ENCODE measurements at regions not wholly inside any gene's neighbourhood (a gene's known extent, or its start where the extent isn't known, plus 50 kb on each side); places are given as distances from the start of the nearest gene placed in this dataset.

- Histone ChIP-seq H3K4me3 (no peak overlapping the region), H3K27me3 (no peaks in the 10 kb centered on the region), H3K9me3 (no peaks in the 10 kb centered on the region), H3K4me1 (no peaks in the 10 kb centered on the region), H3K27ac (replicated peaks in 1 of 4) (no peak overlapping the region), H3K36me3 (no peaks in the 10 kb centered on the region)
- TF ChIP-seq EP300 (IDR thresholded peaks at IDR 0.05): no peak
- no peak for TF ChIP-seq CTCF (IDR thresholded peaks at IDR 0.05)
- no peak for TF ChIP-seq POLR2A (IDR thresholded peaks at IDR 0.05; ENCODE audit: low read depth)
- TF ChIP-seq POLR2AphosphoS5 (IDR thresholded peaks at IDR 0.05): no peak
- DNase-seq (ENCODE audit: extremely low spot score): no peak
- intact Hi-C loops (cut with DNase I): no loop called here
- 89% methylated on average over 1 of the region's 1 CpG for WGBS
Observed at GRCh38 chr5:13625616-13626198, 318.8 kb downstream of the DNAH5 start.

- TF ChIP-seq EP300 (IDR thresholded peaks at IDR 0.05) (no peak), CTCF (IDR thresholded peaks at IDR 0.05) (no peak), POLR2A (IDR thresholded peaks at IDR 0.05; ENCODE audit: low read depth) (no peak), POLR2AphosphoS5 (IDR thresholded peaks at IDR 0.05) (no peak)
- Histone ChIP-seq H3K27me3 (no peaks in the 10 kb centered on the region), H3K4me1 (no peaks in the 10 kb centered on the region), H3K36me3 (no peaks in the 10 kb centered on the region), H3K9me3 (no peaks in the 10 kb centered on the region), H3K27ac (replicated peaks in 1 of 4) (no peak overlapping the region), H3K4me3 (no peak overlapping the region)
- no peak for DNase-seq (ENCODE audit: extremely low spot score)
- WGBS: 70% methylated on average over 6 of the region's 6 CpGs
- intact Hi-C loops (cut with DNase I): no loop called here
Observed at GRCh38 chr5:13624283-13625074, 320.0 kb downstream of the DNAH5 start.

DNA sequence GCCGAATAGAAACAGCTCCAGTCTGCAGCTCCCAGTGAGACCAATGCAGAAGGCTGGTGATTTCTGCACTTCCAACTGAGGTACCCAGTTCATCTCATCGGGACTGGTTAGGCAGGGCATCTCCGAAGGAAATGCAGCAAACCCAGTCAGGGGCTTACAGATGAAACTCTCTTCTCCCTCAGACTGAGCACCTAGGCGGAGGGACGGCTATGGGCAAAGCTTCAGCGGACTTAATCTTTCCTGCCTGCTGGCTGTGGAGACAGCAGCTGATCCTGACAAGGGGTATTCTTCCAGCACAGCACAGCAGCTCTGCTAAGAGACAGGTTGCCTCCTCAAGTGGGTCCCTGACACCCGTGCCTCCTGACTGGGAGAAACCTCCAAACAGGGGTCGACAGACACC, 330.9 kb downstream of the DNAH5 start:
- DNase-seq (ENCODE audit: extremely low spot score): peak; percentile 89
- Histone ChIP-seq H3K9me3 (peaks cover 0 to 9% (median 5%) of the 10 kb centered on the region in 4 donors), H3K36me3 (no peaks in the 10 kb centered on the region), H3K4me1 (no peaks in the 10 kb centered on the region), H3K27me3 (no peaks in the 10 kb centered on the region), H3K4me3 (no peak overlapping the region), H3K27ac (replicated peaks in 1 of 4) (no peak overlapping the region)
- intact Hi-C loops (cut with DNase I): no loop called here
- no peak for TF ChIP-seq CTCF (IDR thresholded peaks at IDR 0.05)
- TF ChIP-seq EP300 (IDR thresholded peaks at IDR 0.05): no peak
- WGBS: 81% methylated on average over 6 of the region's 8 CpGs

DNA sequence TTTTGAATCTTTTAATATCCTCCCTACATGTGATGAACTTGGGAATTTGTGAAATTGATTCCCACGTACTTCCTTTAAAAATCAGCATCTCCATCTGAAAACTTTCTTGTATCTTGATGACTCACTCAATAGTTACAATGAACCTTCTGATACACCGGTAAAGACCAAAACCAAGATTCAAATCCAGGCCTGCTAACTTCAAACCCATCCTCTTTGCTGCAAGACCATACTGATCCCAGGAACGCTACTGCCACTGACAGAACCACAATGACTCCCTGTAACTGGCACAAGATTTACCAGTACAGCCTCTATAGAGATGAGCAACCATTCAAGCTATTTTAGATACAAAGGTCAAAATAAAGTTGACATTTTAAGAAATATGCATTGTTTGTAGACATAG, 332.9 kb downstream of the DNAH5 start:
- no peak for TF ChIP-seq POLR2AphosphoS5 (IDR thresholded peaks at IDR 0.05)
- TF ChIP-seq EP300 (IDR thresholded peaks at IDR 0.05): no peak
- no peak for TF ChIP-seq POLR2A (IDR thresholded peaks at IDR 0.05; ENCODE audit: low read depth)
- TF ChIP-seq CTCF (IDR thresholded peaks at IDR 0.05): no peak
- intact Hi-C loops (cut with DNase I): no loop called here
- no peaks in the 10 kb centered on the region for H3K4me1 ChIP-seq
- H3K36me3 ChIP-seq: no peaks in the 10 kb centered on the region
- peaks cover 0 to under 1% (median under 1%) of the 10 kb centered on the region in 4 donors for H3K9me3 ChIP-seq
- DNase-seq (ENCODE audit: extremely low spot score): no peak
- no peak overlapping the region for H3K4me3 ChIP-seq
- H3K27me3 ChIP-seq: no peaks in the 10 kb centered on the region
- no peak overlapping the region for H3K27ac ChIP-seq (replicated peaks in 1 of 4)
- WGBS: 77% methylated on average over 3 of the region's 3 CpGs

Data from esophagus muscularis mucosa (tissue), 4 donors.